HG02943 (cell line): ENCODE measurements at regions not wholly inside any gene's neighbourhood (a gene's known extent, or its start where the extent isn't known, plus 50 kb on each side); places are given as distances from the start of the nearest gene placed in this dataset.

ENCODE experiments used
- ATAC-seq: cut with Tn5 transposase; IDR thresholded peaks from one replicate; pipeline ENCODE4 v1.9.1; 2021; ENCODE audit warnings: mild to moderate bottlenecking, low read depth, moderate library complexity; ENCODE audit not compliant: unreplicated experiment

GRCh38 chr12:91978143-91978542 lies 167.5 kb downstream of the BTG1 start:
- no peak for ATAC-seq

- no peak for ATAC-seq
Measured at GRCh38 chr12:91975891-91976290, 169.8 kb downstream of the BTG1 start.

- no peak for ATAC-seq
Measured at GRCh38 chr12:91974541-91975085, 171.0 kb downstream of the BTG1 start.

- ATAC-seq: no peak
Measured at GRCh38 chr12:91973813-91974212, 171.8 kb downstream of the BTG1 start.

- ATAC-seq: no peak
Measured at GRCh38 chr12:91972896-91973295, 172.8 kb downstream of the BTG1 start.

- no peak for ATAC-seq
Measured at GRCh38 chr12:91968777-91969171, 176.9 kb downstream of the BTG1 start.

- ATAC-seq: no peak
Measured at GRCh38 chr12:91968076-91968776, 177.4 kb downstream of the BTG1 start.

- ATAC-seq: no peak
Measured at GRCh38 chr12:91967590-91967989, 178.1 kb downstream of the BTG1 start.

- ATAC-seq: no peak
Measured at GRCh38 chr12:91965781-91966180, 179.9 kb downstream of the BTG1 start.

- no peak for ATAC-seq
Measured at GRCh38 chr12:91964501-91964900, 181.1 kb downstream of the BTG1 start.

GRCh38 chr12:91959220-91959619 lies 186.4 kb downstream of the BTG1 start:
- ATAC-seq: no peak

- ATAC-seq: no peak
Measured at GRCh38 chr12:91958816-91959215, 186.8 kb downstream of the BTG1 start.

GRCh38 chr12:91954747-91955146 lies 190.9 kb downstream of the BTG1 start:
- no peak for ATAC-seq

GRCh38 chr12:91954326-91954725 lies 191.3 kb downstream of the BTG1 start:
- ATAC-seq: no peak

- no peak for ATAC-seq
Measured at GRCh38 chr12:91952916-91953315, 192.7 kb downstream of the BTG1 start.

- no peak for ATAC-seq
Measured at GRCh38 chr12:91951571-91951970, 194.1 kb downstream of the BTG1 start.

GRCh38 chr12:91948504-91948903 lies 197.1 kb downstream of the BTG1 start:
- ATAC-seq: no peak

GRCh38 chr12:91947459-91947858 lies 198.2 kb downstream of the BTG1 start:
- ATAC-seq: no peak

- ATAC-seq: no peak
Measured at GRCh38 chr12:91944637-91945036, 201.0 kb downstream of the BTG1 start.

- no peak for ATAC-seq
Measured at GRCh38 chr12:91940826-91941570, 204.6 kb downstream of the BTG1 start.

- ATAC-seq: no peak
Measured at GRCh38 chr12:91940322-91940721, 205.3 kb downstream of the BTG1 start.

- no peak for ATAC-seq
Measured at GRCh38 chr12:91937706-91938105, 207.9 kb downstream of the BTG1 start.
